C4-2B (cell line): ENCODE measurements at regions not wholly inside any gene's neighbourhood (a gene's known extent, or its start where the extent isn't known, plus 50 kb on each side); places are given as distances from the start of the nearest gene placed in this dataset.

Experiments used
- CTCF ChIP-seq: fragments of 450-650 bp; conservative IDR thresholded peaks from 2 replicates; pipeline ENCODE4 v1.5.1; 2017; ENCODE audit warnings: mild to moderate bottlenecking
- ZFX ChIP-seq: fragments of 450-650 bp; IDR thresholded peaks from 2 replicates; pipeline ENCODE4 v1.6.1; 2017

- TF ChIP-seq CTCF (no peak), ZFX (no peak)
Measured at GRCh38 chr14:30419037-30419436, 139.9 kb upstream of the G2E3 start.
